ENCODE measurements at regions not wholly inside any gene's neighbourhood (a gene's known extent, or its start where the extent isn't known, plus 50 kb on each side); places are given as distances from the start of the nearest gene placed in this dataset.

DNA sequence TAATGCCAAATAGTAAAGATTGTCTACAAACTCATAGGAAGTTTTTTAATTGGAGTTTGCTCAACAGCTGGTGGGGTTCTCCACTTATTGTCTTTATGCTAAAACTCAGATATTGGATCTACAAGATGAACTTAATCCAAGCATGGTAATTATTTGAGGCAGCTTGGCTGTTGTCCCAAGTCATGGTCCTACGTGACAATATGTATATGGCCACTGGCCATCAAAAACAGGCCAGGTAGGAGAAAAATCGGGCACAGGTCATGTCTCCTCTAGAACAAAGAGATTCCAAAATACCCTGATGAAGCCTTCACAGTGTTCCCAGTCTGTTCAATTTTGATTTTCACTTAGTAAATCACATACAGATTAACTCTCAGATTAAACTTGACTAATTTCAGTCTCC is 606.4 kb downstream of the TNS3 start:
- no peak for DNase-seq

DNA sequence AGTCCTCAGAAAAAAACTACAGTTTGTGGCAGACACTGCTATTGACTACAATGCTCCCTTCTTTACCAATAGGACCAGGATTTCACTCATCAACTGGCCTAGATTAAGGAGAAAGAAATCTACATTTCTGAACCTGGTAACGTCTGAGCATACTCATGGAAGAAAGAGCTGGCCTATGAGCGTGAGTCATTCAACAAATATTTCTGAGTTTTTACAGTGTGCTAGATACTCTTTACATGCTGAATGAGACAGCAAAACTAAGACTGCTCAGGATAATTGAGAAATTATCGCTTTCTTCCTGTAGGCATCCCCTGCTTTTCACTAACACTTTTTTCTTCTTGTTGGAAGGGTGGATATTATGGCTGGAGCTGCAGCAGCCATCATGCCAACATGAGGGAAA is 609.7 kb downstream of the TNS3 start:
- DNase-seq: no peak

DNA sequence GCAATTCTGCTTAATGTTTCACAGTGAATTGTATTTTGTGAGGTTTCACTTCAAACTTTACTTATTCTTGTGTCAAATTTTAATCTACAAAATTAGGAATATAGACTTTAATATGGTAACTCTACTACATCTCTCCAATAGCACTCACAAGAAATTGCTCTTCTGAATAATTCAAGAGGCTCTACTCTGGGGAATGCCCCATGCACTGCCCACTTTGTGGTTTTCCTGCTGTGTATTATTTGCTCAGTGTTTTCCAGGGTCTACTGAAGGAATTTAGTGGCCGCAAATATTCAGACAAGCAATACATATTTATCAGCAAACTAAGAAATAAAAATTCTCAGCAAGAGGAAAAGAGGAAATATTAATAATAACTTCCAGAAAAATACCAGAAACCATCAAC is 611.4 kb downstream of the TNS3 start:
- DNase-seq: no peak

DNA sequence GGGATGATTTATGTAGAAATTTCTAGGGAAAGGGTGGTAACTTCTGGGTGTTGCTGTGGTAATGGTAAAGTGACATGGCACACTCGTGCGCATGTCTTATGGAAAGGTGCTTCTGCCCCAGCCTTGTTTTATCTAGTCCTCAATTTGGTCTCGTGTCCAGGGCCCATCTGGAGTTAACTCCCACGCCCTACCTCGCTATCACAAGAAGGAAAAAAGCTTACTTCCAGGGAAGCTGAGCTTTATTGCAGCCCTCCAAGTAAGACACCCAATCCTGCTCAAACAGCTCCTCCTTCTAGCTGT is 611.8 kb downstream of the TNS3 start:
- DNase-seq: no peak

DNA sequence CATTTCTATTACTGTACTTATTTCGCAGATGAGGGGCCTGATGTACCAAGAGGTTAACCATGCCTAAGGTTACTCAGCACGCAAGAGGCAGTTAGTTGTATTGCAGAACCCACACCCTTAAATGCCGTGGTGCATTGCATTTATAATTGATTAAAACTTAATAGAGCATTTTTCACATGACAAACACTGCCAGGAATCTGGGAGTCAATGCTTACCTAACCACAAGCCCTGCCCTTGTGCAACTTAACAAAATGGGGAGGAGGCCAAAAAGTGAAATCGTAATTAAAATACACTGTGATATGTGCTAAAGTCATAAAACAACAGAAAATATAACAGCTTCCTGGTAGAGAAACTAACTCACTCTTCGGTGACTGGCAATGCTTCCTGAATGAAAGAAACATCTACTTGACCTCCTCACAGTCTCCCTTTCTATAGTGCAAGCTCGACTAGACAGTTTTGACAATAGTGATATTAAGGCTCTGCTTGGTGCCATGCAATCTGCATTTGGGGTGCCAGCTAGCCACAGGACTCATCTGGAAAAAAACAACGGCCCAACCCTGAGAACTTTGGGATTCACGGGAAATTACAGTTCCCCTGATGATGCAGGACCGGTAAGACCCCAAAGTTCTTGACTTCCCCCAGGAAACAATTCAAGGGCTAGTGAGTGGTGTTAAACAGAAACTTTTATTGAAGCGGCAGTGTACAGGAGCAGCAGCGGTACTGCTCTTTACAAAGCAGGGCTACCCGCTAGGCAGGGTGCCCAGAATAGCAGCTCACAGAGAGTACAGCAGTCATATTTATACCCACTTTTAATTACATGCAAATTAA is 612.4 kb downstream of the TNS3 start:
- DNase-seq: no peak

DNA sequence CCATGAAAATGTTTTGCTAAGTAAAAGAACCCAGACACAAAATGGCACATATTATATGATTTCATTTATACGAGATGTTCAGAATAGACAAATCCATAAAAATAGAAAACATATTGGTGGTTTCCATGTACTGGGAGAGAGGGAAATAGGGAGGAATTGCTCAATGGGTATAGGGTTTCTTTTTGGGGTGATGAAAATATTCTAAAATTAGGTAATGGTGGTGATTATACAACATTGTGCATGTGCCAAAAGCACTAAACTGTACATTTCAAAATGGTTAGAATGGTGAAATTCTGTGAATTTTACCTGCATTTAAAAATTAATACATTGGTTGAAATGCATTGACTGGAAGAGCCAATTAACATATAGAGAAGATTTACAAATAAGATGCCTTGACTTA is 613.9 kb downstream of the TNS3 start:
- DNase-seq: no peak

DNA sequence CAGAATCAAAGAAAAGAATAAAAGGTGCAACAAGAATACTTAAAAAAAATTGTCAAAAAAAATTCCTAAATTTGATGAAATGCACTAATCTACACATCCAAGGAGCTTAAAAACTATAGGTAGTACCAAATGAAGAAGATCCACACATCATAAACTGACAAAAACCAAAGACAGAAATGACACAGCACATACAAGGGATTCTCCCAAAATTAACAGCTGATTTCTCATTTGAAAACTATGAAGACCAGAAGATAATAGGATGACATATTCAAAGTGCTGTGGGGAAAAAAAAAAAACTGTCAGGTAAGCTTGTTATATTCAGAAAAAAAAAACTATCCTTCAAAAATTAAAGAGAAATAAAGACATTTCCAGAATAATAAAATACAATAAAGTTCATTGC is 618.2 kb downstream of the TNS3 start:
- no peak for DNase-seq

DNA sequence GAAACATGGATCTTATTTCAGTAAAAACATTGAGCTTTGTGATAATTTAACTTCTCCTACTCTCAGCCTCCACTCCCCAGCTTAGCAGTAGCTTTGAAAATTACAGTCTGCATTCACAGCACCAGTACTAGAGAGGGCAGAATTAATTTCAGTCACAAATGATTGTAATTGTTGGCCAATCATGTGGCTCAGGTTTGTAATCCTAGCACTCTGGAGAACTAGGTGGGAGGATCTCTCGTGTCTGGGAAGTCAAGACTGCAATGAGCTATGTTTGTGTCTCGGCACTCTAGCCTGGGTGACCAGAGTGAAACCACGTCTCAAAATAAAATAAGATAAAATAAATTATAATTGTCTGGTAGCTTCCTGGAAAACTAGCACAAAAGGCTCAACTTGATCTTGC is 620.9 kb downstream of the TNS3 start:
- no peak for DNase-seq

DNA sequence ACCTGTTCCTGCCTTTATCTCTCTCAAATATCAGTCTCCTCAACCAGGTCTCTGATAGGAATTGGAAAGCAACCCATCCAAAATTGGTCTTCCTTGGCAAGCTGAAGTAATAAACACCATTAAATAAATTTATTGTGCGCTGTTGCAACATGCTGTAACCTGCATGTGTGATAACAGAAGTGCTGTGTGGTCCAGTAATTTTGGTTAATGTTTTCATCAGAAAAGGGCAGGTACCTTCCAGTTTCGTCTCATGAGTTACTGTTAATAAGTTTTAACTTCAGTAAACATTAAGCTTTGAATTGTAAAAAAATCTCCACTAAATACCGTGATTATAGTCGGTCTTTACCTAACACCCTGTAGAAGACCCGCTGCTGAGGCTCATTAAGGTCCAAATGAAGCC is 624.7 kb downstream of the TNS3 start:
- DNase-seq: no peak

DNA sequence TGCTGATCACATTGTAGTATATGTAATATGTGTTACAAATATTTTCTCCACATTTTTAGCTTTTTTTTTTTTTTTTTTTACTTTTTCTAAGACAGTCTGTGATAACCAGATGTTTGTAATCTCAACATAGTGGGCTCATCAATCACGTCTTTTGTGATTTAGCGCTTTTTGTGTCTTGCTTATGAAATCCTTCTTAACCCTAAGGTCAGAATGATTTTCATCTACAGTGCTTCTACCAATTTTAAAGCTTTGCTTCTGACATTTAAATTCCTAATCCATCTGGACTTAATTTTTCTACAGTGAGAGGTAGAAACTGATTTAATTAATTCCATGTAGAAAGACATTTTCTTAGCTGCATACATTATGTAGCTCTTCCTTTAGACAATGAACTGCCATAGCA is 626.4 kb downstream of the TNS3 start:
- DNase-seq: no peak

DNA sequence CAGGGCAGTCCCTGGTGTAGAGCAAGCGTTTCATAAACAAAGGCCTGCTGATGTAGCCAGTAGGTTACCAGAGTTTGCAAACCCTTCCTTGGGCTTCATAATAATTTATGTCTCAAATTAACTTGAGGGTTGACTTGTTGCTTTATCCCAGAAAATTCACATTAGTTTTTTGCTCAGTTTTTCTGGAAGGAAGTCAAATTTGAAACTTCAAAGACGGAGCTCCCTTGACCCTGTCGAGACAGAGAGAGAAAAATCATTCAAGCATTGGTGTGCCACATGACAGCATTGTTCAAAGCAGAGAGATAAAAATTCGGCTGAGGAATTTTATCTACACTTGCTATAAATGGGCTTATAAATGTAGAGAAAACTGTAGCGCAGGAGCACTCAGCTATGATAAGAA is 627.7 kb downstream of the TNS3 start:
- DNase-seq: no peak

DNA sequence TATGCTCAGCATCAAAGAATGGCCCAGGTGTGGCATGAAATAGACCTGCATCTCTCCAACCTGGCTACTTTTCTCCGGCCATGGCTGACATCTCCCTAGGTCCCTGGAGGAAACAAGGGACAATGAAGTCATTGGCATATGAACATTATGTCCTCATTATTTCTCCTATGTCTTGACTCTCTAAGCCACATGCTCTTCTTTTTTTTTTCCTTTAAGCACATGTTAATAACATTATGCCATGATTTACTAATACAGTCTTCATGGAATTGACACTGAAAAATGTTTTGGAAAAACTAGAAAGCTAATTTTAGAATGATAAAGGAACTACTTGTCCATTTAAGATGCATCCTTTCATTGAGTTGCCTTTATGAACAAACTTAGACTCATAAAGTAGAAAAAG is 628.9 kb downstream of the TNS3 start:
- no peak for DNase-seq

DNA sequence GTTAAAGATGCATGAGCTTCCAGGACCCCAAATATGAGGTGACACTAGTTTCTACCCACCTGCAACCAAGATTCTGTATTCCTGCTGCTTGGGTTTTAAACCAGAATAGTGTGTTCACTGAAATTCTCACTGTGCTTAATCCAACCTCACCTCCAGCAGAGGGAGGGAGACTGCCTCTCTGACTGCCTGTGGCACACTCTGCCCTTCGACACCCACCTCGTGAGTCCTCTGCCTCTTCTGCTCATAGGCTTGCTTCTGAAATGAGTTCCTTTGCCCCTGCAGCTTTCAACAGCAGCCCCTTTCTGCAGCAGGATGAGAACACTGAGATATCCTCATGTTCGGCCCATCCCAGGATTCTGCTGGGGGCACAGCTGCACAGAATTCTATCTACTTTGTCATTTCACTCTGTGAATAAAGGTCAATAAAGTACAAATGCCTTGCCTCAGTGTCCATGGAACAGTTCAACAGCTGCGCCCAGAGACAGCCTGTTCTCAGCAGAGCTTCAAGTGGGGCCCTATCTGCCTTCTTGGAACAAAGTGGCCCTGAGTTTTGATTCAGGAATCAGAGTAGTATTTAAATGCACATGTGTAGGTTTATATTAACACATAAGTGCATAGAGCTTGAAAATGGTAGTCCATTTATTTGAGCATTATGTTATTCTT is 632.5 kb downstream of the TNS3 start:
- DNase-seq: no peak

DNA sequence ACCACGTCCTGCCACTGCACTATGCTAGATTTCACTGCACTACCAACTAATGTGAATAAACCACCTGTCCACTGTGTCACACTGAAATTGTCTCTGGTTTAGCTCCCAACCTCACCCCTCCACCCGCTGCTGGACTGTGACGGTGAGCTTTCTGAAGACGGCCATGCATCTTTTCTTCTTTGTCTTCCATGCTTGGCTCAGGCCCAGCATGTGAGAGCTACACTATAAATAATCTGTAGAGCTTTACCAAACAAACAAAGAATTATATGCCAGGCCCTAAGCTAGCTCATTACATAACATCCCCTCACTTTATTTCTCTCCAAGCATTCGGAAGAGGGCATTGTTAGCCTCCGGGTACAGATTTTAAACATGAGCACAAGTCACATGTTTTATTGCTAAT is 633.2 kb downstream of the TNS3 start:
- no peak for DNase-seq

DNA sequence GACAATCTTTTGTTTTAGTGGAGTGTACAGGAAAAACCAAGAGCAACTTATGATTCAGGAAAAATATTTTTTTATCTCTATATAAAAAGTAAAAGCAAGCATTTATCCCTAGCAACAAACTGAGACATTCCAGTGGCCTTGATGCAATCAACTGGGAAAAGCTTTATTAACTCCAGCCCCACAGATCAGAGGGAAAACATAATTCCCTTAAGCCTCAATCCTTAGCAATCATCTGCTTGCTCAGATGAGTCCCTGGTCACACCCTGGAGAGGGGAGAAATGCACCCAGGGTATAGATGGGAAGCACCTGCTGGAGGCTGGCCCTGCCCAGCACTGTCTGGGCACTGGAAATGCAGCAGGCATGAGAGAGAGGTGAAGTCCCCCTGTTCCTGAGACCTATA is 636.6 kb downstream of the TNS3 start:
- DNase-seq: no peak

DNA sequence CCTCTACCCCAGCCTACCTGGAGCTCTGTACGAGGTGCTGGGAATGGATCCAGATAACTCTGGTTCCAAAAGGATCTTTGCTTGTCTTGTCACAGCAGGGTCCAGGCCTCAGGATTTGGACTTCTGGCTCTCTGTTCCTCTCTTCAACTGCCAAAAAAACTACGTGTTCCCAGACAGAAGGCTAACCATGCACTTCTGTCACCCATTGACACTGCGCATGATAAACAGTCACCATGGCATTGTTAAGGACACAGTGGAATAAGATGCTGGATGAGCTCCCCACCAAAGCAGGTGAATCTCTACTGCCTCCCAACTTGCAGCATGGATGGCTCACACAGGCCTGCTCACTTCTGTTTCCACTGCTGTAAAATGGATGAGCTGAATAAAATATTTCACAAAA is 637.9 kb downstream of the TNS3 start:
- DNase-seq: no peak

DNA sequence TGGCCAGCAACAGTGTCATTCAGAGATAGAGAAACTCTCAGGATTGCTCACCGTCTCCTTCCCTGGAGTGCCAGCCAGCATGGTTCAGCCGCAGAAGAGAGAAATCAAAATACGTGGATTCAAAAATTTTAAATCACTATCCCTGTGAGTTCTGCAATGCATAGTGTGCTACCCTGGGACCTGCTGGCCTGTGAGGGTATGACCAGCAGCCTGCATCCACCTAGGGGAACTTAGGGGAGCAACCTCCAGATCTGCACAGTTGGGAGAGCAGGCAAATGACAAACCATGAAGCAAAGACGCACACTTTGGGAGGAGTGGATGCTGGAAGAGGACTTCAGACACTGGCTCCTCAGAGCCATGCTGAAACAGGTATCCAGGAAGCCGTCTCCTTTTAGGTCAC is 639.3 kb downstream of the TNS3 start:
- DNase-seq: no peak

DNA sequence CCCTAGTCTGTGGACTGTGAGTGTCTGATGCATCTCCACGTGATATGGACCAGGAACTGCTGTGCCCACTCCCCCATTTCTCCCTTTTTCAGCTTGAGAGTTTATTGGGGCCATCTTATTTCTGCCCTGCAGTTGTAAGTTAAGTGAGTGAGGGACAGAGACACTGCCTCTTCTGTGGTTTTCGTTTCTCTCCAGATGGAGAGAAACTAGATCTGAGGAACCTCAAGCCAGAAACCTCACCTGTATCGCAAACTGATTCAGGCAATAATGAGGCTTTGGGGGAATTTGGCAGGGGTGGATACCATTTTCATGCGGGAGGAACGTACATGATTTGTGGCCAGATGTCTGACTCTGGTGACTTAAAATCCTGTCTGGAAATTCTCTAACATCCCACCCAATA is 641.7 kb downstream of the TNS3 start:
- DNase-seq: no peak

DNA sequence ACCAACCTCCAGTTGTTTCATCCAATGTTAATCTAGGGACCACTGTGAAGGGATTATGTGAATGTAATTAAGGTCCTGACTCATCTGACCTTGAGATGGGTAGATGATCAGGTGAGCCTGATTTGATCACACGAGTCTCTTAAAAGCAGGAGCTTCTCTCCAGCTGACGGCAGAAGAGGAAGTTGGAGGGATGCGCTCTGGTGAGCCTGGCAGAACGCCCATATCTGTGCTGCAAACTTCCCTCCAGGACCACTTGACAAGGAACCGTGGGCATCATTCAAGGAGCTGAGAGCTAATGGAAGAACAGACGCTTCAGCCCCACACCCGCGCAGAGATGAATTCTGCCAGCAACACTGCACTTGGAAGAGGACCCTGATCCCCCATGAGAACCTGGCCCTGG is 642.4 kb downstream of the TNS3 start:
- DNase-seq: no peak

DNA sequence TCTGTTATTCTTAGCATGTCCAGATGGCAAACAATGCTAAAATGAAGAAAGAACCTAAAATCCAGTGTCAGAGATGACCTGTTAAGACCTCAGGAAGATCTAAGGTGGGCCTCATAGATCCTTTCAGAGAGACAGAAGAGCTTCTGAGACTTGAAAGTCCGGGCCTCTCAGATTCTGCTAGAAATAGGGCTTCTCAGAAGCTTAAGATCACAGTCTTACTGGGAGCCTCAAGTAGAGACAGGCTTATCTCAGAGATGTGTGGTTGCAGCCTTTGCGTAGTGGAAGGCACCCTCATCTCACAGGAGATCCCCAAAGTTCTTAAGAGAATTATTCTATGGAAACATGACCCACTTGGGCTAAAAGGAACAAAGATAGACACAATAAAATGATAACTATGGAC is 642.8 kb downstream of the TNS3 start:
- no peak for DNase-seq

DNA sequence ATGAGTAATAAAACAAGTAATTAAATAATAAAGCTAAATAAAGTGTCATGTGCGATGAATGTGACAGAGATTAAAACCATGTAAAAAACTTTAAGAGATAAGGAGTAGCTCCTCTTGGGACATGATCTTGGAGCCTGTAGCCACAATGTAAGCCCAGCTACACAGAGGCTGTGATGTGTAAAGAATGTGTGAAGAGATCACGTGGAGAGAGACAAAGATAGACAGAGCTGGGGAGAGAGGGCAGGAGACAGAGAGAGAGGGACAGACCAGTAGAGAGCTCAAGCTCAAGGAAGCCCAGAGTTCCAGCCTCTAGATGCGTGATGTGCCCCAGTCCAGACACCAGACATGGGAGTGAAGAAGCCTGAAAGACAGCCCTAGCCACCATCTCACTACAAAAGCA is 644.1 kb downstream of the TNS3 start:
- no peak for DNase-seq

DNA sequence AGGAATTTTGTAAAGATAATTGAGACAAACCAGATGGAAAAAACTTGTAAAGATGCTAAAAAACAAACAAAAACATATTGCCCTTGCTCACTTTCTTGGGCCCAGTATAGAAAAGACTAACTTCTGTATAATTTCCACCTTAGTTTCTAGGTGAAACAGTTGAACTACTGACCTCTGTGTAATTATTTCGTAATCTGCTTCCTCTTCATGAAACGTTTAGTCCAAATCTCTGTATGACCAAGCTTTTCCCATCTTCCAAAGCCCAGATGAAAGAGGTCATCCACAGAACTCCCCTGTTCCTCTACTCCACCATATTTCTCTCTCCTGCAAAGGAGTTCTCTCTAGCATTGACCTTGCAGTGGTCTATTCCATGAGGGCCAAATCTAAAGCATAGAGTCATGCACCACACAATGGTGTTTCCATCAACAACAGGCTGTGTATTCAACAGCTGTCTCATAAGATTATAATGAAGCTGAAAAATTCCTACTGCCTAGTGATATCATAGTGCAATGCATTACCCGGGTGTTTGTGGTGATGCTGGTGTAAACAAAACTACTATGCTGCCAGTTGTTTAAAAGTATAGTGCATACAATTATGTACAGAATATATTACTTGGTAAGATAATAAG is 647.6 kb downstream of the TNS3 start:
- DNase-seq: no peak

DNA sequence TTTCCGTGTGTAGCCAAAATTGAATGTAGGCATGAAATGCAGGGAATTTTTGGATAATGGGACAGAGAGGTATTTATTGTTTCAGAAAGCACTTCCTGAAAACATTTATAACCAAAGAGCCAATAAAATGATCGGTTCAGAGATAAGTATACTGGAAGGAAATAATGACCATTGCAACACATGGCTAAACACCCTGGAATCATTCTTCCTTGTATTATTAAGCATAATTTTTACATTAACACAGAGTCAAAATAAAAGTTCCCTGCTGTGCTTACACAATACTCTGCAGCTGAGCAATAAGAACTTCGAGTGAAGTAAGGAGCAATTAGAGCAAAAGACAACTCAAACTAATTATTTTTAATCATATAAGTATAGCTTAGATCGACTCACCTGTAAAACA is 648.3 kb downstream of the TNS3 start:
- DNase-seq: no peak

DNA sequence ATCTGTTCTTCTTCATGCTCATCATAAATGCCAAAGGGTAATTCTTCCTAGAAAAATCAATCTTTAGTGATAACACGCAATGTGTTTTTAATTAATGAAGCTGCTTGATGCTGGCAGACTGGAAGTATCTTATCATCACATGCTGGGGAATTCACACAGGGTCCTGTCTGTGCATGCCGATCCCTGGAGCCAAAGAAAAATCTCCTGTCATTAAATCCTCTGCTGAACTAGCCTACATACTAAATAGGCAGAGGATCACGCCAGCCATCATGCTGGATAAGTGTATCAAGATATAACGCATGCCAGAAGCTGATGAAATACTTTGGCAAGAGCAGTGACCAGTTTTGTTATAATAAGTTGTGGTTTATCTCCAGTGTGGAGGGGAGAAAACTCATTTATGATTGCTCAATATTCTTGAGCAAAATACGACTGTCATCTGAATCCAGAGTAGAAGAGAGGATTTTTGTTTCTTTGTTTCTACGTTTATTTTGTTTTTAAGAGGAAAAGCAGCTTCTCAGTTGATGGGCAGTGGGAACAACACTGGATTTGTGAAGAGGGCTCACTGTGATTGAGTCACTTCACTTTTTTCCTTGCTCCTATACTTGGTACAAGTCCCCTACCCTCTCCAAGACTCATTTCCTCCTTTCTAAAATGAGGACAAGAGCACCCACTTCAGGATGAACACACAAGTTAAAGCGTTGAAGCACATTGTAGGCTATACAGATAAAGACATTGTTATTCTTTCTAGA is 649.1 kb downstream of the TNS3 start:
- no peak for DNase-seq

All from CD4-positive, alpha-beta T cell treated with Interleukin-1 beta for 1 hour (primary cell).